Upper lobe of left lung (tissue), 4 donors: ENCODE measurements at regions not wholly inside any gene's neighbourhood (a gene's known extent, or its start where the extent isn't known, plus 50 kb on each side); places are given as distances from the start of the nearest gene placed in this dataset.

Source experiments
- POLR2A ChIP-seq, 4 donors: fragments of 450-650 bp; IDR thresholded peaks; one replicate each; pipeline ENCODE4 v1.5.1; 2016 to 2017; ENCODE audit warnings: antibody characterized with exemption in 4 of 4, mild to moderate bottlenecking in 2 of 4
- TF ChIP-seq, protein P1 (sequence below), 6 experiments: fragments of 450-650 bp in 4 of 6; fragments of 200-600 bp in 2 of 6; sonication (generic) in 2 of 6; IDR thresholded peaks; one replicate each; pipeline ENCODE4 v1.5.1; 2016 to 2019; ENCODE audit warnings: antibody characterized with exemption in 6 of 6

DNA sequence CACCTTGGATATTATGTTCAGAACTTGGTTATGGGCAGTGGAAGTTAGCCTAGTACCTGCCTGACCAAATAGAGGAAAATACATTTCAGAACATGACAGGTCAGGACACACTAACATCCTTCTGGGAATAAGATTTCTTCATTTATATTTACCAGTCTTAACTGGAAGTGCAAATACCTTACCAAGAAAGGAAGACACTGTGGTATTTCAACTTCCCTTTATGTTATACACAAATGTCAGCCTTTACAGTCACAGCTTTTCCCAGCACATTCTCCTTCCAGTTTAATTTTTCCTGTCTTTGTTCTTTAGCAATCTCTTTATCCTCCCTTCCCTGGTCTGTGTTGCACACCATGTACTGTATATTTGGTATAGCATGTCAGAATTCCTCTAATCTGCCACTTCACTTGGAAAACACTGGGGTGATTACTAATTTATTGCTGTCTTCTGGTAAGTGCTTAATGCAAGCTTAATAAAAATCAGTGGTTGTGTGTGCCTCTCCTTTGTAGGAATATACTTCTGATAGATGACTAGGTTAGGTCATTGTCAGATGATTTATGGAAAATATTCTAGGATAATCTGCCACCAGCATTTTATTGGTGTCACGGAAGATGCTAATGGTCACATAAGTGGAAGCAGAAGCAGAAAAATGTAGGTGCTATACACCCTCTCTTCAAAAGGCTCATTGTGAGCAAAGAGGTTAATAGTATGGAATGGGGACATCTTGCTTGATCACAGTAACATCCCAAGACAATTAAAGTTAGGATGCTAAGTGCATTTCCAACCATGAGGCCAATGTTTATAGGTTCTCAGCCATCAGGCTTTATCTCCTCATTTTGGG lies 124.3 kb upstream of the STARD13 start:
- TF ChIP-seq, protein P1, sequence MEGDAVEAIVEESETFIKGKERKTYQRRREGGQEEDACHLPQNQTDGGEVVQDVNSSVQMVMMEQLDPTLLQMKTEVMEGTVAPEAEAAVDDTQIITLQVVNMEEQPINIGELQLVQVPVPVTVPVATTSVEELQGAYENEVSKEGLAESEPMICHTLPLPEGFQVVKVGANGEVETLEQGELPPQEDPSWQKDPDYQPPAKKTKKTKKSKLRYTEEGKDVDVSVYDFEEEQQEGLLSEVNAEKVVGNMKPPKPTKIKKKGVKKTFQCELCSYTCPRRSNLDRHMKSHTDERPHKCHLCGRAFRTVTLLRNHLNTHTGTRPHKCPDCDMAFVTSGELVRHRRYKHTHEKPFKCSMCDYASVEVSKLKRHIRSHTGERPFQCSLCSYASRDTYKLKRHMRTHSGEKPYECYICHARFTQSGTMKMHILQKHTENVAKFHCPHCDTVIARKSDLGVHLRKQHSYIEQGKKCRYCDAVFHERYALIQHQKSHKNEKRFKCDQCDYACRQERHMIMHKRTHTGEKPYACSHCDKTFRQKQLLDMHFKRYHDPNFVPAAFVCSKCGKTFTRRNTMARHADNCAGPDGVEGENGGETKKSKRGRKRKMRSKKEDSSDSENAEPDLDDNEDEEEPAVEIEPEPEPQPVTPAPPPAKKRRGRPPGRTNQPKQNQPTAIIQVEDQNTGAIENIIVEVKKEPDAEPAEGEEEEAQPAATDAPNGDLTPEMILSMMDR (IDR thresholded peaks at IDR 0.05), result no peak
- TF ChIP-seq POLR2A (IDR thresholded peaks at IDR 0.05), result no peak
